ENCODE measurements at regions not wholly inside any gene's neighbourhood (a gene's known extent, or its start where the extent isn't known, plus 50 kb on each side); places are given as distances from the start of the nearest gene placed in this dataset.

DNA sequence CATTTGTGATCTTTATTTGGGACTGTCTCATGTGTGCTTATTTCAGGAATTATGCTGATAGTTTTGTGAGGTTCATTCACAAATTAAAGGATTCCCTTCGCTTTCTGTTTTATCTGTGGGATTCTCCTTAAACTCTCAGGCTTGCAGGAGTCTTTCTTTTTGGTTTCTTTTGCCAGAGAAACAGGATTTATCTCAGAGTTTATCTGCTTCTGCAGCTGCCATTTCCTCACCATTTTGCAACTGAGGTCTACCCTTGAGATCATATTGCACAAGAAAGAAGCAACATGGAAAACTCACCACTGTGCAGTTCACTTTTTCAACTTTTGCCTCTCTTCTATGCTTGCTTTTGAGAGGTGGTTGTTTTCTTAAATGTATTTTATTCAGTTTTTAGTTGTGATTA, 201.0 kb downstream of the PRL start:
- Histone ChIP-seq H3K27ac (ENCODE audit: low read depth, low read length) (no peak overlapping the region), H3K9ac (ENCODE audit: extremely low read depth, low read length, poor library complexity, severe bottlenecking) (no peak overlapping the region), H3K36me3 (ENCODE audit: control insufficient read depth, insufficient read depth, low read length) (peaks cover 21% of the 10 kb centered on the region), H3K9me3 (ENCODE audit: control insufficient read depth, low read length) (no peaks in the 10 kb centered on the region), H3K4me3 (ENCODE audit: low read length) (no peak overlapping the region), H3K27me3 (ENCODE audit: control insufficient read depth, insufficient read depth, low read length, poor library complexity, severe bottlenecking) (no peaks in the 10 kb centered on the region), H3K4me1 (ENCODE audit: control insufficient read depth, insufficient read depth, low read length) (no peaks in the 10 kb centered on the region)
- no peak for DNase-seq
- Mint-ChIP-seq H3K36me3 (ENCODE audit: low read depth) (peaks cover 5% of the 10 kb centered on the region), H3K4me3 (no peak overlapping the region), H3K27me3 (ENCODE audit: insufficient read depth) (no peaks in the 10 kb centered on the region), H3K4me1 (peaks cover 6% of the 10 kb centered on the region), H3K9me3 (no peaks in the 10 kb centered on the region), H3K27ac (no peak overlapping the region)
- WGBS, 2 experiments (ENCODE audit: insufficient coverage in 1 of 2, insufficient read length in 1 of 2) = 98 to 100% methylated on average over 1 of the region's 1 CpG
- TF ChIP-seq, protein P1, sequence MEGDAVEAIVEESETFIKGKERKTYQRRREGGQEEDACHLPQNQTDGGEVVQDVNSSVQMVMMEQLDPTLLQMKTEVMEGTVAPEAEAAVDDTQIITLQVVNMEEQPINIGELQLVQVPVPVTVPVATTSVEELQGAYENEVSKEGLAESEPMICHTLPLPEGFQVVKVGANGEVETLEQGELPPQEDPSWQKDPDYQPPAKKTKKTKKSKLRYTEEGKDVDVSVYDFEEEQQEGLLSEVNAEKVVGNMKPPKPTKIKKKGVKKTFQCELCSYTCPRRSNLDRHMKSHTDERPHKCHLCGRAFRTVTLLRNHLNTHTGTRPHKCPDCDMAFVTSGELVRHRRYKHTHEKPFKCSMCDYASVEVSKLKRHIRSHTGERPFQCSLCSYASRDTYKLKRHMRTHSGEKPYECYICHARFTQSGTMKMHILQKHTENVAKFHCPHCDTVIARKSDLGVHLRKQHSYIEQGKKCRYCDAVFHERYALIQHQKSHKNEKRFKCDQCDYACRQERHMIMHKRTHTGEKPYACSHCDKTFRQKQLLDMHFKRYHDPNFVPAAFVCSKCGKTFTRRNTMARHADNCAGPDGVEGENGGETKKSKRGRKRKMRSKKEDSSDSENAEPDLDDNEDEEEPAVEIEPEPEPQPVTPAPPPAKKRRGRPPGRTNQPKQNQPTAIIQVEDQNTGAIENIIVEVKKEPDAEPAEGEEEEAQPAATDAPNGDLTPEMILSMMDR (conservative IDR thresholded peaks at IDR 0.05) = no peak

DNA sequence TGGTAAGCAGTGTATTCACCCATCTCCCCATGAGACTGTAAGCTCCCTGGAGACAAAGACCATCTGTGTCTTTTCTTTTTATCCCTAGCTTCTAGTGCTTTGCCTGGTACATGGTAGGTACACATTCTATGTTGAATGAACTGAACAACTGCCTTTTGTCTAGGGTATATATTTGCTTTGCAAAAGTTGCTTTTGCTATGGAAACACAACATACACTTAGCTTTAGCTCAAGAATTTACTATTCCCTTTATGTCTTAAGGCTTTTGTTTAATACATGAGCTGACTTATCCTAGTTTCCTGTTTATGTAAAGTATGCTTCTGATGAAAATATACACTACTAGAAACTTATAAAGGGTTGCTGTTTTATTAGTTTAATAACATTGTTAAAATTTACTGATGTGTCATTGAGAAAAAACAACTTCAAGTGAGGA, 198.2 kb downstream of the PRL start:
- H3K9me3 Mint-ChIP-seq = peaks cover 4% of the 10 kb centered on the region
- H3K27ac Mint-ChIP-seq = no peak overlapping the region
- H3K27me3 ChIP-seq (ENCODE audit: control insufficient read depth, insufficient read depth, low read length, poor library complexity, severe bottlenecking) = no peaks in the 10 kb centered on the region
- TF ChIP-seq, protein P1 (conservative IDR thresholded peaks at IDR 0.05) = no peak
- H3K4me1 ChIP-seq (ENCODE audit: control insufficient read depth, insufficient read depth, low read length) = no peaks in the 10 kb centered on the region
- H3K4me1 Mint-ChIP-seq = peaks cover 12% of the 10 kb centered on the region
- no peak overlapping the region for H3K27ac ChIP-seq (ENCODE audit: low read depth, low read length)
- no peak overlapping the region for H3K9ac ChIP-seq (ENCODE audit: extremely low read depth, low read length, poor library complexity, severe bottlenecking)
- no peak overlapping the region for H3K4me3 ChIP-seq (ENCODE audit: low read length)
- no peak overlapping the region for H3K4me3 Mint-ChIP-seq
- H3K36me3 ChIP-seq (ENCODE audit: control insufficient read depth, insufficient read depth, low read length) = peaks cover 40% of the 10 kb centered on the region
- DNase-seq = no peak
- H3K27me3 Mint-ChIP-seq (ENCODE audit: insufficient read depth) = no peaks in the 10 kb centered on the region
- H3K36me3 Mint-ChIP-seq (ENCODE audit: low read depth) = peaks cover 15% of the 10 kb centered on the region
- H3K9me3 ChIP-seq (ENCODE audit: control insufficient read depth, low read length) = peaks cover 8% of the 10 kb centered on the region

DNA sequence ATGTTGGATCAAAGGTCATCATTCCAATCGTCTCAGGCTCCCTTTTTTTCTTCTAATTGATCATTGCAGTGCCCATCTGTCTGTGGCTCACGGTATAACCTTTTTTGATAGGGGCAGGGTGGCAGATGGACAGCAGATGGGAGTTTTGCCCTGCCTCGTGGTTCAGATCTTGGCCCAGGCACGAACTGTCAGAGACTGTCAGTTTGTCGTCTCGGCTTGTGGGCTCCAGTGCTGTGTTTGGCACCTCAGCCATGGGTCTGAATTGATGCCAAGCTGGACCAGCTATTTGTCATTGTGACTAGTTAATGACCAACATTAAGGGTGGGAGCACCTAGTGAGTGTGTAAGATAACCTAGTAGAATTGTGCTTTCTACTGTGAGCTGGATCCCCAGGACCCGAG, 197.6 kb downstream of the PRL start:
- Mint-ChIP-seq H3K36me3 (ENCODE audit: low read depth) (peaks cover 15% of the 10 kb centered on the region), H3K27me3 (ENCODE audit: insufficient read depth) (no peaks in the 10 kb centered on the region), H3K9me3 (peaks cover 4% of the 10 kb centered on the region), H3K4me3 (no peak overlapping the region), H3K4me1 (peaks cover 12% of the 10 kb centered on the region), H3K27ac (no peak overlapping the region)
- no peak for DNase-seq
- Histone ChIP-seq H3K27me3 (ENCODE audit: control insufficient read depth, insufficient read depth, low read length, poor library complexity, severe bottlenecking) (no peaks in the 10 kb centered on the region), H3K9me3 (ENCODE audit: control insufficient read depth, low read length) (peaks cover 8% of the 10 kb centered on the region), H3K27ac (ENCODE audit: low read depth, low read length) (peak overlapping the region; percentile 12), H3K36me3 (ENCODE audit: control insufficient read depth, insufficient read depth, low read length) (peaks cover 41% of the 10 kb centered on the region), H3K4me3 (ENCODE audit: low read length) (no peak overlapping the region), H3K4me1 (ENCODE audit: control insufficient read depth, insufficient read depth, low read length) (no peaks in the 10 kb centered on the region), H3K9ac (ENCODE audit: extremely low read depth, low read length, poor library complexity, severe bottlenecking) (no peak overlapping the region)
- 93 to 95% methylated on average over 6 to 7 of the region's 7 CpGs for WGBS, 2 experiments (ENCODE audit: insufficient coverage in 1 of 2, insufficient read length in 1 of 2)
- TF ChIP-seq, protein P1 (conservative IDR thresholded peaks at IDR 0.05) = no peak

All from endodermal cell (in vitro differentiated cells).